Prostate gland (tissue), 2 donors: ENCODE measurements at regions not wholly inside any gene's neighbourhood (a gene's known extent, or its start where the extent isn't known, plus 50 kb on each side); places are given as distances from the start of the nearest gene placed in this dataset.

Experiments
- CTCF ChIP-seq, 4 experiments: fragments of 200-600 bp in 2 of 4; fragments of 450-650 bp in 2 of 4; sonication (generic) in 2 of 4; IDR thresholded peaks; 1 replicate in 3 of 4; 2 replicates in 1 of 4; pipeline ENCODE4 v1.5.1; 2016 to 2019; ENCODE audit warnings: antibody characterized with exemption in 4 of 4, mild to moderate bottlenecking in 2 of 4, moderate library complexity in 2 of 4
- POLR2A ChIP-seq: fragments of 450-650 bp; IDR thresholded peaks from one replicate; pipeline ENCODE4 v1.6.1; 2016; ENCODE audit warnings: antibody characterized with exemption, mild to moderate bottlenecking
- POLR2AphosphoS5 ChIP-seq: sonication (generic); formaldehyde crosslinking; IDR thresholded peaks from one replicate; pipeline ENCODE4 v1.6.1; 2017; ENCODE audit warnings: antibody characterized with exemption

GRCh38 chr17:69749911-69750310 lies 325.1 kb upstream of the KCNJ16 start:
- TF ChIP-seq CTCF (IDR thresholded peaks at IDR 0.05) (no peak), POLR2A (no peak), POLR2AphosphoS5 (no peak)
